ENCODE measurements at regions not wholly inside any gene's neighbourhood (a gene's known extent, or its start where the extent isn't known, plus 50 kb on each side); places are given as distances from the start of the nearest gene placed in this dataset.

GRCh38 chr15:98592136-98592535, 56.2 kb upstream of the IGF1R start:
- DNase-seq = no peak

GRCh38 chr15:98596131-98596530, 52.2 kb upstream of the IGF1R start:
- DNase-seq = no peak

- DNase-seq = no peak
These were observed 51.4 kb upstream of the IGF1R start for GRCh38 chr15:98596885-98597392.

GRCh38 chr15:98597666-98598065, 50.7 kb upstream of the IGF1R start:
- DNase-seq = no peak

Measured in hypothalamus (tissue), 51 donors.